GM23338 (cell line): ENCODE measurements at regions not wholly inside any gene's neighbourhood (a gene's known extent, or its start where the extent isn't known, plus 50 kb on each side); places are given as distances from the start of the nearest gene placed in this dataset.

Experiments
- ATAC-seq: fragments of 200-7000 bp; cut with Tn5 transposase; 3 replicates; pipeline ENCODE4 v1.9.1; 2020
- DNase-seq: peaks from one replicate; pipeline ENCODE4 v3.0.0-alpha.2; 2015; ENCODE audit warnings: low spot score
- H2AFZ ChIP-seq: fragments of 200-600 bp; sonication (generic); 2 replicates; pipeline ENCODE4 v1.8.0; 2016; ENCODE audit warnings: antibody characterized with exemption, mild to moderate bottlenecking, moderate library complexity
- H3F3A ChIP-seq: fragments of 200-600 bp; sonication (generic); replicated peaks from 2 replicates; pipeline ENCODE4 v1.8.0; 2017; ENCODE audit warnings: antibody characterized with exemption, mixed run types, low read depth
- H3K27ac ChIP-seq: fragments of 200-600 bp; sonication (generic); 2 replicates; pipeline ENCODE4 v1.6.1; 2016; ENCODE audit warnings: low read depth
- H3K27me3 ChIP-seq: fragments of 200-600 bp; sonication (generic); 2 replicates; pipeline ENCODE4 v1.8.0; 2016; ENCODE audit warnings: mild to moderate bottlenecking, mixed run types, moderate library complexity; ENCODE audit not compliant: insufficient read depth
- H3K36me3 ChIP-seq: fragments of 200-600 bp; sonication (generic); 2 replicates; pipeline ENCODE4 v1.8.0; 2016; ENCODE audit warnings: mild to moderate bottlenecking; ENCODE audit not compliant: insufficient read depth
- H3K4me1 ChIP-seq: fragments of 200-600 bp; sonication (generic); 2 replicates; pipeline ENCODE4 v1.8.0; 2016; ENCODE audit warnings: mild to moderate bottlenecking, moderate library complexity; ENCODE audit not compliant: insufficient read depth
- H3K4me2 ChIP-seq: fragments of 200-600 bp; sonication (generic); 2 replicates; pipeline ENCODE4 v1.7.1; 2017; ENCODE audit warnings: mixed run types
- H3K4me3 ChIP-seq: fragments of 200-600 bp; sonication (generic); 2 replicates; pipeline ENCODE4 v1.6.1; 2016; ENCODE audit warnings: mixed run types
- H3K79me2 ChIP-seq: fragments of 200-600 bp; sonication (generic); replicated peaks from 2 replicates; pipeline ENCODE4 v1.8.0; 2017; ENCODE audit warnings: mild to moderate bottlenecking; ENCODE audit not compliant: insufficient read depth
- H3K9me2 ChIP-seq: fragments of 200-600 bp; sonication (generic); 2 replicates; pipeline ENCODE4 v1.8.0; 2017; ENCODE audit not compliant: insufficient read depth
- H4K20me1 ChIP-seq: fragments of 200-600 bp; sonication (generic); replicated peaks from 2 replicates; pipeline ENCODE4 v1.8.0; 2017; ENCODE audit warnings: mild to moderate bottlenecking; ENCODE audit not compliant: insufficient read depth
- H3K27ac Mint-ChIP-seq: 2 replicates; pipeline ENCODE4 v1.8.0; 2020; ENCODE audit warnings: inconsistent platforms, mild to moderate bottlenecking, moderate library complexity, mixed read lengths
- H3K27me3 Mint-ChIP-seq: 3 replicates; pipeline ENCODE4 v1.8.0; 2022; ENCODE audit warnings: low read depth, mild to moderate bottlenecking, moderate library complexity, mixed read lengths, inconsistent platforms; ENCODE audit not compliant: insufficient read depth, poor library complexity
- H3K36me3 Mint-ChIP-seq: 3 replicates; pipeline ENCODE4 v1.8.0; 2021; ENCODE audit warnings: low read depth, mild to moderate bottlenecking, inconsistent platforms, moderate library complexity, mixed read lengths
- H3K4me1 Mint-ChIP-seq: 3 replicates; pipeline ENCODE4 v1.8.0; 2020; ENCODE audit warnings: mild to moderate bottlenecking, inconsistent platforms, mixed read lengths
- H3K4me3 Mint-ChIP-seq: 3 replicates; pipeline ENCODE4 v1.8.0; 2021; ENCODE audit warnings: moderate library complexity, mild to moderate bottlenecking, inconsistent platforms, mixed read lengths
- H3K9me3 Mint-ChIP-seq: 3 replicates; pipeline ENCODE4 v1.8.0; 2020; ENCODE audit warnings: moderate library complexity, mild to moderate bottlenecking, inconsistent platforms, mixed read lengths
- CREB1 ChIP-seq: fragments of 250-450 bp; sonication (Bioruptor Pico); IDR thresholded peaks from 2 replicates; pipeline ENCODE4 v1.5.0; 2020; ENCODE audit warnings: low read depth, mild to moderate bottlenecking, moderate library complexity
- CTCF ChIP-seq, 2 experiments: fragments of 200-600 bp in 1 of 2; sonication (generic) in 1 of 2; conservative IDR thresholded peaks; 2 replicates each; pipeline versions ENCODE4 v1.5.1 to v1.6.1; 2016 to 2017; ENCODE audit warnings: antibody characterized with exemption in 2 of 2, low read depth in 2 of 2, mild to moderate bottlenecking in 2 of 2, moderate library complexity in 1 of 2
- ETS1 ChIP-seq: IDR thresholded peaks from 2 replicates; pipeline ENCODE4 v1.6.1; 2016; ENCODE audit warnings: antibody characterized with exemption
- EZH2 ChIP-seq: fragments of 200-600 bp; sonication (generic); IDR thresholded peaks from one replicate; pipeline ENCODE4 v1.8.0; 2017; ENCODE audit warnings: antibody characterized with exemption, mild to moderate bottlenecking, low read depth; ENCODE audit not compliant: unreplicated experiment
- EZH2phosphoT487 ChIP-seq: fragments of 200-600 bp; sonication (generic); IDR thresholded peaks from one replicate; pipeline ENCODE4 v1.8.1; 2018; ENCODE audit warnings: antibody characterized with exemption; ENCODE audit not compliant: unreplicated experiment
- JUNB ChIP-seq: IDR thresholded peaks from one replicate; pipeline ENCODE4 v1.6.1; 2016; ENCODE audit warnings: antibody characterized with exemption; ENCODE audit not compliant: unreplicated experiment
- NANOG ChIP-seq: IDR thresholded peaks from 2 replicates; pipeline ENCODE4 v1.6.1; 2016; ENCODE audit warnings: antibody characterized with exemption, borderline replicate concordance
- POLR2AphosphoS5 ChIP-seq: IDR thresholded peaks from 2 replicates; pipeline ENCODE4 v1.6.1; 2016; ENCODE audit warnings: antibody characterized with exemption, low read depth
- REST ChIP-seq: IDR thresholded peaks from one replicate; pipeline ENCODE4 v1.6.1; 2018; ENCODE audit warnings: antibody characterized with exemption; ENCODE audit not compliant: unreplicated experiment
- STAT1 ChIP-seq: IDR thresholded peaks from one replicate; pipeline ENCODE4 v1.6.1; 2016; ENCODE audit warnings: antibody characterized with exemption; ENCODE audit not compliant: unreplicated experiment
- ZNF114 ChIP-seq: fragments of 250-450 bp; sonication (Bioruptor Pico); IDR thresholded peaks from 2 replicates; pipeline ENCODE4 v1.5.0; 2020; ENCODE audit warnings: mild to moderate bottlenecking, moderate library complexity
- ZNF331 ChIP-seq: fragments of 250-450 bp; sonication (Bioruptor Pico); IDR thresholded peaks from 2 replicates; pipeline ENCODE4 v1.5.0; 2020; ENCODE audit warnings: low read depth, mild to moderate bottlenecking, moderate library complexity
- ZNF462 ChIP-seq: fragments of 250-450 bp; sonication (Bioruptor Pico); IDR thresholded peaks from 2 replicates; pipeline ENCODE4 v1.5.0; 2020; ENCODE audit warnings: mild to moderate bottlenecking, moderate library complexity

- ATAC-seq, result no peak
- TF ChIP-seq CREB1 (CRISPR knock-in tag) (no peak), ZNF331 (CRISPR knock-in tag) (no peak), POLR2AphosphoS5 (no peak), EZH2phosphoT487 (no peak), ZNF462 (no peak), REST (no peak), NANOG (no peak), EZH2 (no peak), STAT1 (no peak), CTCF (conservative IDR thresholded peaks at IDR 0.05; ENCODE audit: low read depth in 2 of 2) (no peak), JUNB (no peak), ZNF114 (CRISPR knock-in tag) (no peak), ETS1 (no peak)
Observed at GRCh38 chr4:66307641-66308438, 637.6 kb upstream of the EPHA5 start.

More at GRCh38 chr4:66307641-66308438, 637.6 kb upstream of the EPHA5 start:
- H3K4me1 ChIP-seq, result no peaks in the 10 kb centered on the region
- H3K27me3 ChIP-seq, result no peaks in the 10 kb centered on the region
- DNase-seq, result no peak
- H3K4me3 Mint-ChIP-seq, result no peak overlapping the region
- H3K4me1 Mint-ChIP-seq, result peaks cover 3% of the 10 kb centered on the region; the same call in 1 of the 3 replicates
- H3K9me3 Mint-ChIP-seq, result peaks cover 27% of the 10 kb centered on the region
- H3K36me3 ChIP-seq, result no peaks in the 10 kb centered on the region
- no peaks in the 10 kb centered on the region for H4K20me1 ChIP-seq
- no peak overlapping the region for H3K27ac ChIP-seq
- H3K36me3 Mint-ChIP-seq, result peaks cover 22% of the 10 kb centered on the region
- no peaks in the 10 kb centered on the region for H3K9me2 ChIP-seq
- H2AFZ ChIP-seq, result no peak overlapping the region
- no peaks in the 10 kb centered on the region for H3K79me2 ChIP-seq
- no peak overlapping the region for H3K4me2 ChIP-seq
- no peak overlapping the region for H3K27ac Mint-ChIP-seq
- H3F3A ChIP-seq, result no peaks in the 10 kb centered on the region
- no peaks in the 10 kb centered on the region for H3K27me3 Mint-ChIP-seq
- H3K4me3 ChIP-seq, result no peak overlapping the region
